Stomach (tissue), 8 donors: ENCODE measurements at regions not wholly inside any gene's neighbourhood (a gene's known extent, or its start where the extent isn't known, plus 50 kb on each side); places are given as distances from the start of the nearest gene placed in this dataset.
"Not testable (repeated sequence)": the region's sequence is repeated elsewhere in the genome, so short reads cannot be mapped to it uniquely, and the experiment has no call there.

Experiments used
- DNase-seq, 2 donors: peaks; one replicate each; pipeline versions ENCODE4 v3.0.0 to v3.0.0-alpha.2; 2013 to 2019
- H3K27ac ChIP-seq, 5 donors: fragments of 200-600 bp in 4 of 5; sonication (generic) in 4 of 5; one replicate each; pipeline ENCODE4 v1.5.1; 2013 to 2019; ENCODE audit warnings: mild to moderate bottlenecking in 1 of 5, moderate library complexity in 1 of 5
- H3K27me3 ChIP-seq, 3 donors: fragments of 200-600 bp; sonication (generic); one replicate each; pipeline ENCODE4 v1.5.1; 2017 to 2019; ENCODE audit warnings: mixed run types in 1 of 3
- H3K36me3 ChIP-seq, 4 donors: fragments of 200-600 bp; sonication (generic); 1 replicate in 3 of 4; 2 replicates in 1 of 4; pipeline ENCODE4 v1.5.1; 2016 to 2019
- H3K4me1 ChIP-seq, 4 donors: fragments of 200-600 bp; sonication (generic); one replicate each; pipeline ENCODE4 v1.5.1; 2016 to 2019
- H3K4me3 ChIP-seq, 4 donors: fragments of 200-600 bp; sonication (generic) in 3 of 4; one replicate each; pipeline ENCODE4 v1.5.1; 2016 to 2019; ENCODE audit warnings: mild to moderate bottlenecking in 1 of 4
- H3K9me3 ChIP-seq, 4 donors: fragments of 200-600 bp; sonication (generic); one replicate each; pipeline ENCODE4 v1.5.1; 2016 to 2019
- EP300 ChIP-seq: sonication (generic); formaldehyde crosslinking; IDR thresholded peaks from one replicate; pipeline ENCODE4 v1.6.1; 2017; ENCODE audit warnings: antibody characterized with exemption
- POLR2A ChIP-seq, 4 donors: fragments of 450-650 bp; IDR thresholded peaks; one replicate each; pipeline ENCODE4 v1.6.1; 2016; ENCODE audit warnings: antibody characterized with exemption in 4 of 4, control low read depth in 2 of 4, mild to moderate bottlenecking in 1 of 4, moderate library complexity in 1 of 4
- POLR2AphosphoS5 ChIP-seq, 3 donors: sonication (generic); formaldehyde crosslinking; IDR thresholded peaks; one replicate each; pipeline ENCODE4 v1.6.1; 2016; ENCODE audit warnings: antibody characterized with exemption in 3 of 3
- WGBS, 5 donors: extraction: QIAGEN DNeasy Blood & Tissue Kit in 3 of 5; methylation state at CpG; one replicate each; pipeline versions ENCODE4 v1.1.5 to v1.1.7; 2013 to 2018; 5-methylcytosine and 5-hydroxymethylcytosine counted together
- intact Hi-C: fragments of 100-400 bp; cut with DNase I; formaldehyde crosslinking; loops from one replicate; pipeline ENCODE4 v1.15.1; 2023; ENCODE audit warnings: low total_unique reads
- TF ChIP-seq, protein P1 (sequence below), 7 experiments: fragments of 450-650 bp in 4 of 7; fragments of 200-600 bp in 3 of 7; sonication (generic) in 3 of 7; IDR thresholded peaks; one replicate each; pipeline ENCODE4 v1.5.1; 2016 to 2019; ENCODE audit warnings: antibody characterized with exemption in 7 of 7, control low read depth in 2 of 7, mild to moderate bottlenecking in 1 of 7
- donor health status: healthy with polysubstance abuse.
- donor health status: Bipolar disorder and iron deficiency.
- donor health status: healthy.

DNA sequence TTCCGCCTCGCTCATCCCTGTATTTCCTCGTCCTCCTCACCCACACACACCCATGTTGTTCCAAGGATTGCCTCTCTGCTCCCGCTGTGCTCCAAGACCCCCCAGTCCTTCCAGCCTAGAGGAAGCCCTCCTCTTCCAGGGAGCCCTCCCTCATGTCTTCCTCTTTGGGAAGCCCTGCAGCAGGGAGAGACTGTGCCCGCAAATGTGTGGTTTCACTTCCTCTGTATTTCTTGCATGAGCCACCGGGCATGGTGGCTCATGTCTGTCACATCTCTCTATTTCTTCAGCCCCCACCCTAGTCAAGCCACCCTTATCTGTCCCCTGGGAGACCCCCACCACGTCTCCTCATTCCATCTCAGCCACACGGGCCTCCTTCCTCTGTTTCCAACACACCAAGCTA lies 57.5 kb upstream of the PAX7 start:
- TF ChIP-seq POLR2A (IDR thresholded peaks at IDR 0.05): no peak
- TF ChIP-seq POLR2AphosphoS5 (IDR thresholded peaks at IDR 0.05): no peak
- no peak for TF ChIP-seq EP300
- TF ChIP-seq, protein P1, sequence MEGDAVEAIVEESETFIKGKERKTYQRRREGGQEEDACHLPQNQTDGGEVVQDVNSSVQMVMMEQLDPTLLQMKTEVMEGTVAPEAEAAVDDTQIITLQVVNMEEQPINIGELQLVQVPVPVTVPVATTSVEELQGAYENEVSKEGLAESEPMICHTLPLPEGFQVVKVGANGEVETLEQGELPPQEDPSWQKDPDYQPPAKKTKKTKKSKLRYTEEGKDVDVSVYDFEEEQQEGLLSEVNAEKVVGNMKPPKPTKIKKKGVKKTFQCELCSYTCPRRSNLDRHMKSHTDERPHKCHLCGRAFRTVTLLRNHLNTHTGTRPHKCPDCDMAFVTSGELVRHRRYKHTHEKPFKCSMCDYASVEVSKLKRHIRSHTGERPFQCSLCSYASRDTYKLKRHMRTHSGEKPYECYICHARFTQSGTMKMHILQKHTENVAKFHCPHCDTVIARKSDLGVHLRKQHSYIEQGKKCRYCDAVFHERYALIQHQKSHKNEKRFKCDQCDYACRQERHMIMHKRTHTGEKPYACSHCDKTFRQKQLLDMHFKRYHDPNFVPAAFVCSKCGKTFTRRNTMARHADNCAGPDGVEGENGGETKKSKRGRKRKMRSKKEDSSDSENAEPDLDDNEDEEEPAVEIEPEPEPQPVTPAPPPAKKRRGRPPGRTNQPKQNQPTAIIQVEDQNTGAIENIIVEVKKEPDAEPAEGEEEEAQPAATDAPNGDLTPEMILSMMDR (IDR thresholded peaks at IDR 0.05): no peak
- H3K36me3 ChIP-seq: no peaks in the 10 kb centered on the region
- peaks cover 0 to 5% (median under 1%) of the 10 kb centered on the region in 4 donors for H3K9me3 ChIP-seq
- H3K27ac ChIP-seq: no peak overlapping the region
- no peak overlapping the region for H3K4me3 ChIP-seq
- DNase-seq: no peak
- 73 to 86% (median 76%) methylated on average over 8 of the region's 8 CpGs for WGBS, 5 donors
- H3K4me1 ChIP-seq: peaks cover 0 to 8% (median 2%) of the 10 kb centered on the region in 4 donors
- peaks cover 0 to 57% (median 0%) of the 10 kb centered on the region in 3 donors for H3K27me3 ChIP-seq
- intact Hi-C loops: no loop called here

- WGBS, 5 donors: 71 to 75% (median 73%) methylated on average over 5 of the region's 5 CpGs
- intact Hi-C loops: no loop called here
- Histone ChIP-seq H3K27me3 (peaks cover 0 to 57% (median 0%) of the 10 kb centered on the region in 3 donors), H3K4me1 (peaks cover 0 to 4% (median under 1%) of the 10 kb centered on the region in 4 donors), H3K36me3 (no peaks in the 10 kb centered on the region), H3K4me3 (no peak overlapping the region), H3K27ac (no peak overlapping the region), H3K9me3 (no peaks in the 10 kb centered on the region)
- no peak for DNase-seq
- no peak for TF ChIP-seq EP300
- no peak for TF ChIP-seq POLR2AphosphoS5 (IDR thresholded peaks at IDR 0.05)
- TF ChIP-seq POLR2A (IDR thresholded peaks at IDR 0.05): no peak
- TF ChIP-seq, protein P1 (IDR thresholded peaks at IDR 0.05): no peak
These were observed 55.9 kb upstream of the PAX7 start for GRCh38 chr1:18574754-18575153.

- intact Hi-C loops: no loop called here
- peak; percentile 80 to 85 for DNase-seq
- WGBS, 5 donors: 1 to 20% (median 14%) methylated on average over 6 to 8 of the region's 8 CpGs
These were observed 55.0 kb upstream of the PAX7 start for GRCh38 chr1:18575620-18576019.

GRCh38 chr1:18578271-18578670 lies 52.4 kb upstream of the PAX7 start:
- peaks cover 0 to 61% (median 8%) of the 10 kb centered on the region in 3 donors for H3K27me3 ChIP-seq
- H3K9me3 ChIP-seq: no peaks in the 10 kb centered on the region
- intact Hi-C loops: no loop called here
- no peak overlapping the region for H3K4me3 ChIP-seq
- no peak overlapping the region for H3K27ac ChIP-seq
- DNase-seq: no peak
- TF ChIP-seq POLR2A (IDR thresholded peaks at IDR 0.05) (no peak), EP300 (no peak), POLR2AphosphoS5 (IDR thresholded peaks at IDR 0.05) (no peak)
- TF ChIP-seq, protein P1 (IDR thresholded peaks at IDR 0.05): no peak
- no peaks in the 10 kb centered on the region for H3K4me1 ChIP-seq
- 76 to 84% (median 79%) methylated on average over 6 of the region's 6 CpGs for WGBS, 5 donors
- H3K36me3 ChIP-seq: no peaks in the 10 kb centered on the region

More at GRCh38 chr1:18575620-18576019, 55.0 kb upstream of the PAX7 start:
- no peaks in the 10 kb centered on the region for H3K4me1 ChIP-seq
- no peak for TF ChIP-seq POLR2A (IDR thresholded peaks at IDR 0.05)
- TF ChIP-seq, protein P1 (IDR thresholded peaks at IDR 0.05): peak in 5 of 7 experiments; percentile 37 to 79 (median 63)
- no peak for TF ChIP-seq EP300
- TF ChIP-seq POLR2AphosphoS5 (IDR thresholded peaks at IDR 0.05): no peak
- H3K27ac ChIP-seq: no peak overlapping the region
- no peak overlapping the region for H3K4me3 ChIP-seq
- peaks cover 0 to 60% (median under 1%) of the 10 kb centered on the region in 3 donors for H3K27me3 ChIP-seq
- H3K9me3 ChIP-seq: no peaks in the 10 kb centered on the region
- H3K36me3 ChIP-seq: no peaks in the 10 kb centered on the region

GRCh38 chr1:18579267-18579666 lies 51.4 kb upstream of the PAX7 start:
- intact Hi-C loops, DNase-seq, H3K4me1 ChIP-seq, H3K27ac ChIP-seq, H3K4me3 ChIP-seq, H3K36me3 ChIP-seq, H3K9me3 ChIP-seq: not testable (repeated sequence)
- WGBS, 5 donors: 60 to 71% (median 63%) methylated on average over 7 of the region's 7 CpGs
- H3K27me3 ChIP-seq: peaks cover 0 to 52% (median 16%) of the 10 kb centered on the region in 3 donors
